ENCODE measurements at regions not wholly inside any gene's neighbourhood (a gene's known extent, or its start where the extent isn't known, plus 50 kb on each side); places are given as distances from the start of the nearest gene placed in this dataset.
"Not testable (repeated sequence)": the region's sequence is repeated elsewhere in the genome, so short reads cannot be mapped to it uniquely, and the experiment has no call there.

- DNase-seq, result no peak
Measured at GRCh38 chr7:66542528-66543269, 86.0 kb upstream of the KCTD7 start.

- no peak for DNase-seq
Measured at GRCh38 chr7:66549466-66549865, 79.2 kb upstream of the KCTD7 start.

GRCh38 chr7:66553001-66553400 is 75.7 kb upstream of the KCTD7 start:
- DNase-seq, result no peak

- DNase-seq, result not testable (repeated sequence)
Measured at GRCh38 chr7:66553675-66554074, 75.0 kb upstream of the KCTD7 start.

- not testable (repeated sequence) for DNase-seq
Measured at GRCh38 chr7:66554291-66554690, 74.4 kb upstream of the KCTD7 start.

GRCh38 chr7:66554842-66555430 is 73.7 kb upstream of the KCTD7 start:
- DNase-seq, result not testable (repeated sequence)

- DNase-seq, result no peak
Measured at GRCh38 chr7:66556177-66556548, 72.5 kb upstream of the KCTD7 start.

- no peak for DNase-seq
Measured at GRCh38 chr7:66556549-66557213, 72.0 kb upstream of the KCTD7 start.

- DNase-seq, result peak; percentile 78
Measured at GRCh38 chr7:66557214-66558200, 71.2 kb upstream of the KCTD7 start.

- DNase-seq, result no peak
Measured at GRCh38 chr7:66558201-66558641, 70.5 kb upstream of the KCTD7 start.

- no peak for DNase-seq
Measured at GRCh38 chr7:66558660-66559465, 69.8 kb upstream of the KCTD7 start.

GRCh38 chr7:66564045-66564444 is 64.6 kb upstream of the KCTD7 start:
- DNase-seq, result no peak

GRCh38 chr7:66570179-66570578 is 58.5 kb upstream of the KCTD7 start:
- DNase-seq, result not testable (repeated sequence)

- DNase-seq, result no peak
Measured at GRCh38 chr7:66571568-66571967, 57.1 kb upstream of the KCTD7 start.

GRCh38 chr7:66573782-66574495 is 54.7 kb upstream of the KCTD7 start:
- not testable (repeated sequence) for DNase-seq

GRCh38 chr7:66574768-66575167 is 53.9 kb upstream of the KCTD7 start:
- DNase-seq, result not testable (repeated sequence)

GRCh38 chr7:66575398-66575797 is 53.3 kb upstream of the KCTD7 start:
- DNase-seq, result no peak

GRCh38 chr7:66576646-66577045 is 52.0 kb upstream of the KCTD7 start:
- no peak for DNase-seq
